GM04503 (cell line): ENCODE measurements at regions not wholly inside any gene's neighbourhood (a gene's known extent, or its start where the extent isn't known, plus 50 kb on each side); places are given as distances from the start of the nearest gene placed in this dataset.

Experiments
- DNase-seq: peaks from one replicate; pipeline ENCODE4 v3.0.0-alpha.2; 2012; ENCODE audit warnings: low read depth

GRCh38 chr11:45518141-45518832 lies 147.1 kb downstream of the CHST1 start:
- no peak for DNase-seq

- no peak for DNase-seq
Measured at GRCh38 chr11:45517171-45517770, 148.2 kb downstream of the CHST1 start.

- DNase-seq, result no peak
Measured at GRCh38 chr11:45513821-45514340, 151.5 kb downstream of the CHST1 start.

DNA sequence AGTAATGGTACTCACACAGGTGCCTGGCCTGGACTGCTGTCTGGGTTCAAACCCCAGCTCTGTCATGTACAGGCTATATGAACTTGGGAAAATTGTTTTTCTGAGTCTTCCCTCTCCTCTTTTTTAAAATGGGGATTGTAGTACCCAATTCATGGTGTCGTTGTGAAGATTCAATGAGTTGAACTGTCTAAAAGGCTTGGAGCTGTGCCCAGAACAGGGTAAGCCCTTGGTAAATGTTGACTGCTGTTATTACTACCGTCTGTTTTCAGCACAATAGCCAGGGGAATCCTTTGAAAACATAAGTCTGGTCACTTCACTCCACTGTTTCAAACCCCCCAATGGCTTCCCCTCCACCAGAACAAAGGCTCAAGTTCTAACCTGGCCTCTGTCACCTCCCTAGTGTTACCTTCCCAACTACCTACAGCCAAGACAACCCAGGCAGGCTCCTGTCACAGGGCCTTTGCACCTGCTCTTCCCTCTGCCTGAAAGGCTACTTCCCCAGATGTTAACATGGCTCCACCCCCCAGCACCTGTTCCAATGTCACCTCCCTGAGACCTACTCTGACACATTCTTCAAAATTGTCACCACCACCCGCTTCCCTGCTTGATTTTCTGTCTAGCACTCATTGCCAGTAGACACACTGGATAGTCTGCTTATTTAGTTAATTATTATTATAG lies 152.8 kb downstream of the CHST1 start:
- no peak for DNase-seq

DNA sequence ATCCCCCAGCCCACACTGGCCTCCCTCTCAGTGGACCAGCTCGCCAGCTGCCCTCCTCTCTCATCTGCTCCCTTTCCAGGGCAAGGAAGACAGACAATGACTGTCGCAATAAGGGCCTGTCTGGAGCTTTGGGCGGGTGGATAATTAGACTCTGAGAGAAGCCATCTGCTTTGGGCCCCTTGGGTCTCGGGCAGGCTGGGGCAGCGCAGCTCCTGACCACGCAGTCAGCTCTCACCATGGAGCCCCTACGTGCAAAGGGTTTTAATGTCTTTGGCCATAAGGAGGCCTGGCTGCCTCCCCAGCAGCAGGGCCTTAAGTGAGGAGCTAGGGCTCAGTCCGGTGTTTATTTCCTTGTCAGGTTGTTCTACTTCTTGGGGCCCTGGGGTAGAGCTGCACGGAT lies 153.9 kb downstream of the CHST1 start:
- no peak for DNase-seq

DNA sequence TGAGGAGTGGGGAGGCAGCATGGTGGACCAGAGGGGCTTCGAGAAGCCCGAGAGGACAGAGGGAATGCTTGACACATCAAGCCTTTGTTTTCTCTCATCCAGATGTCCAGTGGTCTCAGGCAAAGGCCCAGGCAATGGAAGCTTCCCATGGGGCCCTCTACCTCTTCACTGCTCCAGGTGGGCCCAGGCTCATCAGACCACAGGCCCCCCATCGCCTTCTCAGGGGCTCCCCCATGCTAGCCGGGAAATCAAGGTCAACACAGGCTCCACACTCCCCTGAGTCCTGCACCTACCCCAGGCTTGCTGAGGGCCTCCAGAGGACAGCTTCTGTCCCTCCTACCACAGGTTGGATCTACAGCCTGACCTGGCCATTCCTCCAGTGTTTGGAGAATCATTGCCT lies 157.5 kb downstream of the CHST1 start:
- DNase-seq, result no peak

DNA sequence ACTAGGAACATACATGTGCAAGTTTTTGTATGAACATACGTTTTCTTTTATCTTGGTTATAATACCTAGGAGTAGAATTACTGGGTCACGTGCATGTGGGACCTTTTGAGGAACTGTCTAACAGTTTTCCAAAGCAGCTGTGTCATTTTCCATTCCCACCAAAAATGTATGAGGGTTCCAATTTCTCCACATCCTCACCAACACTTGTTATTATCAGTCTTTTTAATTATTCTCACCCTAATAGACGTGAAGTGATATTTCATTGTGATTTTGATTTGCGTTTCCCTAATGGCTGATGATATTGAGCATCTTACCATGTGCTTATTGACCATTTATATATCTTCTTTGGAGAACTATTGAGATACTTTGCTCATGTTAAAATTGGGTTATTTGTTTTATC lies 162.1 kb downstream of the CHST1 start:
- DNase-seq, result no peak

GRCh38 chr11:45502226-45502545 lies 163.2 kb downstream of the CHST1 start:
- DNase-seq, result no peak

DNA sequence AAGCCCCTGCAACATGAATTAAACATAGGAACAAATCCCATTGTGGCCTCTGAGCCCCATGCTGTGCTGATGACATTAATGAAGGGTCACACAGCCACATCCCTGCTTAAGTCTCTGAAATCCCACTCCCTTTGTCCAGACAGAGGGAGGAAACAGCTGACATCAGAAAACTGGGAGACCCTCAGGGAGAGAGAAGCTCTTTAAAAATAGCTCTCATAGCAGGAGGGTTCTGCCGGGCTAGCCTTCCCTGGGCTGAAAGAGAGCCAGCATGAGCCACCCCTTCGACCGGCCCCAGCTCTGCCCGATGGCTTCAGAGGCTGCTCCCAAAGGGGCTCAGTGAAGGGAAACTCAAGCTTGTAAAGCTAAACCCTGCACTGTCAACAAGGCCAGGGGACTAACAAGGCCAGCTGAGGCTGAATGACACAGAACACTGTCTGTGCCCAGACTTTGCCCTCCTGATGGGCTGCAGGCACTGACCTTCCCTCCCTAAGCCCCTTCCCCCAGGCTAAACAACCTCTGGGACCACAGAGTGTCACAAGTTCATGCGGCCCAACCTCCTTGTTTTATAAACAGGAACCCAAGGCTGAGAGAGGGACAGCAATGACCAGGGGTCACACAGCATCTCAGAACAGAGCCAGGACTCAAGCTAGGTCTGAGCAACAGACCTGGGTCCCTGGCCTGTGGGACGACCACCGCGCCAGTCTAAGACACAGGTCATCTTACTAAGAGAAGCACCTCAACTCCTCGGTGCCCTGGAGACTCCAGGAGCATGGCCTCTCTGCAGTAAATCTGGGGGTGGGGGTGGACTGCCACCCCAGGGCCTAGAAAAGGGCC lies 163.8 kb downstream of the CHST1 start:
- no peak for DNase-seq

DNA sequence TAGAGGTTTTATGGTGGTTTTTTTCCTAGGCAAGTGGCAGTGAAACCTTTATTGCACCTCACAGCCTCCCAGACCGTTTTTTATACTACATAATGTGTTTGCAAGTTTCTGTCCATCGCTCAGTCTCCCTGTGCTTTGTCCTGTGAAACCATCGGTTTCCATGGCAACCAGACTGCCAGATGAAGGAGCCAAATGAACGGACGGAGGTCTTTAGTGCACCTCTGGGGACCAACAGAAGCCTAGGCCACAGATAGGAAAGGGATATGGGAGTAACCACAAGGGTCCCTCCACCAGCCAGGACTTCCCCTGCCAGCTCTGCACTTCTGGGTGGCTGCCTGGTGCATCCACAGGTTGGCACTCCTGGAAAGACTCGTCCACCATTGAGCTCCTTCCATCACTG lies 165.0 kb downstream of the CHST1 start:
- DNase-seq, result no peak

DNA sequence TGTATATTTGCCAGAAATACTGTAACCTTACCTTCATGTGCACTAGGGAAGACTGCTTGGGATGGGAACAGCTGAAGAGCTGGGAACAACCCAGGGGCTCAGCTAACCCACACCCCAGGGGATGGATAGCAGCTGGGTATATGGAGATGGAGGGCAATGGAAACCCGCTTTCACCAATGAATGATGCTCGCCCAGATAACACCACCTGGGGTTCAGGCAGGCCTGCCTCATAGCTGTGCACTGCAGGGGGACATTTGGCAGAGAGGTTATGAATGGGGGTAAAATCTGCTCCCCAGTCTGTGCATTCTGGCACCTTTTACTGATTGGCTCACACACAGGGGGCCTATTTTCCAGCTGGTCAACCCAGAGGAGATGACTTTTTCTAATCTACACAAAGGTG lies 170.7 kb downstream of the CHST1 start:
- DNase-seq, result no peak

DNA sequence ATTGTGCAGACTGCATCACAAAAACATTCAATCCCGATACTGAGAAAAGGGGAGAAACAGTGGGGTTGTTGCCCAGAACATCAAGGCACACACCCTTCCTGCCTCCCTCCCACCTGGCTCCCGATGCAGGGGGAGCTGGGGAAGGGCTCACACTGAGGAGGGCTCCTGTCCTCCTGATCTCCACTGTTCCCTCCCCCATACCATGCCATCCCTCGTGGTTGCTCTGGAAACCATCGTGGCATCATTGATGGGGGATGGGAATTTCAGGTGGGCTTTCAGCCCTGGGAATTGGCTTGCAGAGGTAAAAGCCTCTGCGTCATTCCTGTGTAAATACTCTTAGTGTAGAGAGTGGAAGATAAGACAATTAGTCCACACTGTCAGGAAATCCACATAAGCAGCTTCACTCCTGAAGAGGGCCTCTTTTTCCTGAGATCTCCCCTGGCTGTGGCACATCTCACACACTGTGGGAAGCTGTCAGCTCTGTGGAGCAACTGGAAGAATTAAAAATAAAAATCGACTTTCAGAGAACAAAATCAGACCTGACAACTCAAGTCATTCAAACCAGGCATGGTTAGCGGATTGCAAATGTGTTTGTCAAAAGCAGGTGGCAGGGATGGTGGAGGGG lies 176.0 kb downstream of the CHST1 start:
- DNase-seq, result no peak

DNA sequence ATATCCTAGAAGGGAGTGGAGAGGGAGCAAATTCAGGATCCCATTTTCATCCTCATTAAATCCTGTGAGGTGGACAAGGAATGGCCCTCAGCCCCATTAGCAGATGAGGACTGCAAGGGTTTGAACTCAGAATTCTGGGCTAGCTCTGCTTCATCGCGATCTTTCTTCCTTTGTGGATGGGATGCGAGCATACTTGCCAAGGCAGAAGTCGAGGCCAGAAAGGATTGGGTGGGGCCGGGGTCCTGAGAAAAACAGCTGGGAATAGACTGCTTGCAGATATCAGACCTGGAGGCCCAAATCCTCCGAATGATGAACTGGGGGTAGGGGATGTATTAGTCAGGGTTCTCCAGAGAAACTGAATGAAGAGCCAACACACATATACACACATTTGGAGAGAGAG lies 179.0 kb downstream of the CHST1 start:
- no peak for DNase-seq

DNA sequence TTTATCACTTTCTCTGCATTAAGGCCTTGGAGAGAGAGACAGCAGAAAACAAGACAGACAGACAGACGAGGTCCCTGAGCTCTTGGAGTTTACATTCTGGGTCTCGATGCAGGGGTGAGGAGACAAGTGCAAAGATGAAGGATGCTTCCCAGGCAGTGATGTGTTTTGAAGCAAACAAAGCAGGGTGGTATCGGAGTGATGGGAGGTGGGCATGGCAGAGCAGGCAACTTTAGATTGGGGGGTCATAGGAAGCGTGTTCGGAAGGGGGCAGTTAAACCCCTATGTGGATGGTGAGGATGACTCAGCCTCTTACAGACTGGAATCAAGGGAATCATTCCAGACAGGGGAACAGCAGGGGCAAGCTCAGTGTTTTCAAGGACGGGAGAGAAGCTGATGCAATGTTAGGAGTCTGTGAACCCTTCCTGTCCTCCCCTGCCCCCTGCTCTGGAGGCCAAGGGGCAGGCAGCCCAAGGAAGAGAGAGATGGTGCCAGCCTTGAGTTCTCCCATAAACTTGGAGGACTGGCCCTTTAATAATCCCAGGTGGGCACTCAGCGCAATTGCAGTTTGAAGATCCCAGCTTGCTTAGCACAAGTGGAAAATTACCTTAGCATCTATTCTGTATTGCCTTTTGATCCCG lies 180.2 kb downstream of the CHST1 start:
- no peak for DNase-seq

DNA sequence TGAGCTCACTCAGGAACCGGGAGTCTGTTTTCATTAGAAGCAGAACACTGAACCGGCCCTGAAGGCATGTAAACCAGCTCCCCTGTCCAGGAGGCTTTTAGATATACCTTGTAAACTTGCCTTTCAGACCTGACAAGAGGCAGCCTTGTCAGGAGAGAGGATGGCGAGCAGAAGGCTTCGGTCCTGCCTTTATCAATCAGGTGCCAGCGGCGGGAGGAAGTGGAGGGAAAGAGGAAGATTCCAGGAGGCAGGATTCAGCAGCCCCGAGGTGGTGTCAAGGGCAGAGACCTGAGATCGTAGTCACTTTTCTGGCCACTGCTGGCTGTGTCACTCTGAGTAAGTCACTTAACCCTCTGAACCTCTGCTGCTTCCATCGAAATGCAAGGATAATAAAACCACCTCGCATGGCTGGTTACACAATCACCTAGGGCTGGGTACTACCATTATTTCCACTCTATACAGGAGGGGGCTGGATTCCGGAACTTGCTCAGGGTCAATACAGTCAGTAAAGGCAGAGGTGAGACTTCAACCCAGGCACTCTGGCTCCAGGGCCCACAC lies 181.0 kb downstream of the CHST1 start:
- DNase-seq, result no peak

GRCh38 chr11:45483416-45483815 lies 182.0 kb downstream of the CHST1 start:
- no peak for DNase-seq

DNA sequence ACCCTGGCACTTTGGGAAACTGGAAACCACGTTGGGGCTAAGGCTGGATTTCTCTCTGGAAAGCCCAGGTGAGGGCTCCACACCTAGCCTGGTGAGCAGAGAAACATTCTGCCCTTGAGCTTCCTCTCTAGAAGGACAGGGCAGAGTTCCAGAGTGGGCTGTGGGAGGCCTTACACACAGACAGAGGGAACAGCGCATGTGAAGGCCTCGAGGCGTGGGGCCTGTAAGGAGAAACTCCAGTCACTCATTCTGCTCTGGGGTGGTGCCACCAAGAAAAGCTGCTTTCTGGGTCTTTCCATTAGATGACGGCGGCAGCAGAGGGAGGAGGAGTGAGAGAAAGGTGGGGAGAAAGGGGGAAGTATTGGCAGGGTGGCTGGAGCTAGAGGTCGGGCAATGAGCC lies 183.1 kb downstream of the CHST1 start:
- no peak for DNase-seq

DNA sequence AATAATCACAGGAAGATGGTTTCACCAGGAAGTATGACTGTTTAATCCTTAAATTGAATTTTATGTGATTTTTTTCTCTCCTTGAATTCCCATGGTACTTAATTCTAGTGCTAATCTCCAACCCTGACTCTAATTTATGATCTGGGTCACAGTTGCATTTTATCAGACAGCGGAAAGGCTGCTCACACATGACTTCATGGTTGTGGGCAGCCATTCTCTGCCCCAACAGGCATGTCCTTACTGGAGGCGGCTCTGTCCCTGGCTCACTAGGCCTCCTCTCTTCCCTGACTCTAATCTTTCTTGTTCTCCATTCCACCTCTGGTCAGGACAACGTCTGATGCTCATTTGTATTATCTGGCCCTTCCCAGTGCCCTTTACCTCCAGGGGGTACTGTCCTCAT lies 184.4 kb downstream of the CHST1 start:
- DNase-seq, result no peak

GRCh38 chr11:45477588-45477987 lies 187.8 kb downstream of the CHST1 start:
- DNase-seq, result no peak

- DNase-seq, result no peak
Measured at GRCh38 chr11:45476126-45476525, 189.3 kb downstream of the CHST1 start.

- no peak for DNase-seq
Measured at GRCh38 chr11:45475173-45475572, 189.0 kb upstream of the SYT13 start.
